Germinal center (tissue), 1 donor: ENCODE measurements at regions not wholly inside any gene's neighbourhood (a gene's known extent, or its start where the extent isn't known, plus 50 kb on each side); places are given as distances from the start of the nearest gene placed in this dataset.

ENCODE experiments used
- DNase-seq: peaks from one replicate; pipeline ENCODE4 v3.0.0; 2012; ENCODE audit warnings: mixed read lengths, low spot score

- DNase-seq: no peak
Observed at GRCh38 chr3:147939425-147939824, 530.3 kb downstream of the ZIC1 start.

- no peak for DNase-seq
Observed at GRCh38 chr3:147939839-147940238, 530.7 kb downstream of the ZIC1 start.

- no peak for DNase-seq
Observed at GRCh38 chr3:147940405-147941193, 531.4 kb downstream of the ZIC1 start.

GRCh38 chr3:147941969-147942368 is 532.8 kb downstream of the ZIC1 start:
- no peak for DNase-seq

- no peak for DNase-seq
Observed at GRCh38 chr3:147943265-147943945, 534.2 kb downstream of the ZIC1 start.

- DNase-seq: no peak
Observed at GRCh38 chr3:147945968-147946519, 536.9 kb downstream of the ZIC1 start.

- no peak for DNase-seq
Observed at GRCh38 chr3:147956615-147957014, 547.5 kb downstream of the ZIC1 start.

GRCh38 chr3:147958754-147959153 is 549.6 kb downstream of the ZIC1 start:
- no peak for DNase-seq

- DNase-seq: no peak
Observed at GRCh38 chr3:147960786-147961185, 551.6 kb downstream of the ZIC1 start.

GRCh38 chr3:147962408-147963164 is 553.4 kb downstream of the ZIC1 start:
- DNase-seq: no peak

- no peak for DNase-seq
Observed at GRCh38 chr3:147963711-147964110, 554.5 kb downstream of the ZIC1 start.

- no peak for DNase-seq
Observed at GRCh38 chr3:147975165-147975564, 566.0 kb downstream of the ZIC1 start.

GRCh38 chr3:147977001-147977400 is 567.8 kb downstream of the ZIC1 start:
- DNase-seq: no peak

GRCh38 chr3:147987549-147987948 is 578.4 kb downstream of the ZIC1 start:
- DNase-seq: no peak

- DNase-seq: no peak
Observed at GRCh38 chr3:147989344-147989743, 580.2 kb downstream of the ZIC1 start.

GRCh38 chr3:148002705-148003205 is 593.6 kb downstream of the ZIC1 start:
- no peak for DNase-seq

- no peak for DNase-seq
Observed at GRCh38 chr3:148004331-148004730, 595.2 kb downstream of the ZIC1 start.

GRCh38 chr3:148005456-148005855 is 596.3 kb downstream of the ZIC1 start:
- DNase-seq: no peak

GRCh38 chr3:148006508-148006907 is 597.3 kb downstream of the ZIC1 start:
- DNase-seq: no peak

- DNase-seq: no peak
Observed at GRCh38 chr3:148008591-148008990, 599.4 kb downstream of the ZIC1 start.

GRCh38 chr3:148020861-148021260 is 611.7 kb downstream of the ZIC1 start:
- DNase-seq: no peak

GRCh38 chr3:148021381-148021780 is 612.2 kb downstream of the ZIC1 start:
- DNase-seq: no peak
